ENCODE measurements at regions not wholly inside any gene's neighbourhood (a gene's known extent, or its start where the extent isn't known, plus 50 kb on each side); places are given as distances from the start of the nearest gene placed in this dataset.
"Not testable (repeated sequence)": the region's sequence is repeated elsewhere in the genome, so short reads cannot be mapped to it uniquely, and the experiment has no call there.

GRCh38 chr9:108731292-108731691, 124.5 kb downstream of the ACTL7B start:
- not testable (repeated sequence) for TF ChIP-seq EZH2 (IDR thresholded peaks at IDR 0.05; ENCODE audit: borderline replicate concordance); CTCF (IDR thresholded peaks at IDR 0.05; ENCODE audit: poor library complexity); EZH2phosphoT487 (IDR thresholded peaks at IDR 0.05; ENCODE audit: low read depth, severe bottlenecking, unreplicated experiment)
